ENCODE measurements at regions not wholly inside any gene's neighbourhood (a gene's known extent, or its start where the extent isn't known, plus 50 kb on each side); places are given as distances from the start of the nearest gene placed in this dataset.

DNA sequence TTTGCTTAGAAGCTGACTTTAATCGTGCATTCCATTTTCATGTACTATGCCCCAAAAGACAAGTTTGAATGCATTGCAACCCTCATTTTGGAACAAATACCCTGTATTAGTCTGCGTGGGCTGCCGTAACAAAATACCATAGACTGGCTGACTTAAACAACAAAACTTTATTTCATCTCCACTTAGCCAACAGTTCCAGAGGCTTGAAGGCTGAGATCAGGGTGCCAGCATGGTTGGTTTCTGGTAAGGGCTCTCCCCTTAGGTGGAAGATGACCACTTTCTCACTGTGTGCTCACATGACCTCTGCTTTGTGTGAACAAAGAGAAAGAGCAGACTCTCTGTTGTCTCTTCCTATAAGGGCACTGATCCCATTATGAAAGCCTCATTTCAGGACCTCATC is 431.7 kb upstream of the MAP3K7 start:
- H3K4me3 ChIP-seq (ENCODE audit: low read depth in 1 of 2, low read length in 2 of 2) = no peak overlapping the region
- H3K27me3 ChIP-seq (ENCODE audit: low read depth, low read length) = no peaks in the 10 kb centered on the region
- no peaks in the 10 kb centered on the region for H3K4me1 ChIP-seq (ENCODE audit: control insufficient read depth in 1 of 2, insufficient read depth in 2 of 2, low read length in 2 of 2)
- no peaks in the 10 kb centered on the region for H3K36me3 ChIP-seq (ENCODE audit: control insufficient read depth in 1 of 2, insufficient read depth in 2 of 2, low read length in 2 of 2)
- H3K27ac ChIP-seq (ENCODE audit: low read length) = no peak overlapping the region
- H3K9me3 ChIP-seq (ENCODE audit: control insufficient read depth in 1 of 2, low read length in 2 of 2) = no peaks in the 10 kb centered on the region

- Histone ChIP-seq H3K4me1 (ENCODE audit: control insufficient read depth in 1 of 2, insufficient read depth in 2 of 2, low read length in 2 of 2) (no peaks in the 10 kb centered on the region), H3K4me3 (ENCODE audit: low read depth in 1 of 2, low read length in 2 of 2) (no peak overlapping the region), H3K36me3 (ENCODE audit: control insufficient read depth in 1 of 2, insufficient read depth in 2 of 2, low read length in 2 of 2) (no peaks in the 10 kb centered on the region), H3K27me3 (ENCODE audit: low read depth, low read length) (no peaks in the 10 kb centered on the region), H3K27ac (ENCODE audit: low read length) (no peak overlapping the region), H3K9me3 (ENCODE audit: control insufficient read depth in 1 of 2, low read length in 2 of 2) (no peaks in the 10 kb centered on the region)
These were observed 426.6 kb upstream of the MAP3K7 start for GRCh38 chr6:91013511-91013910.

DNA sequence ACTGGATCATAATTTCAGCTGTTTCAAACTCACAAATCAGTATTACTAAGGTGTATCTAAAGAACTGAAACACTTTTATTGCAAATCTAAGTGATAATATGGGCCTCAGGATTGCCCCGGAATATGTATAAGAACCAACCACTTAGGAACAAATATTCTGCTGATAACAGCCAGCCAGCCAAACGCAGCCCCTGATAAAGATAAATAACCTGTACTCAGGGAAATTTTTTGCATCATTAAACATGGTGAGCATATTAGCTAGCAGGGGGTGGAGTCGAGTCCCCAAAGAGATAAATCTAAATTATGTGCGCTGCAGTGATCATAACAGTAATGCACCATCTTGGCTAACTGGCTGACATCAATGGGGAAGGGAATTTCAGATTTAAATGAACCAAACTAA is 410.2 kb upstream of the MAP3K7 start:
- no peak overlapping the region for H3K4me3 ChIP-seq (ENCODE audit: low read depth in 1 of 2, low read length in 2 of 2)
- no peak overlapping the region for H3K27ac ChIP-seq (ENCODE audit: low read length)
- H3K9me3 ChIP-seq (ENCODE audit: control insufficient read depth in 1 of 2, low read length in 2 of 2) = no peaks in the 10 kb centered on the region
- H3K4me1 ChIP-seq (ENCODE audit: control insufficient read depth in 1 of 2, insufficient read depth in 2 of 2, low read length in 2 of 2) = no peaks in the 10 kb centered on the region
- H3K36me3 ChIP-seq (ENCODE audit: control insufficient read depth in 1 of 2, insufficient read depth in 2 of 2, low read length in 2 of 2) = no peaks in the 10 kb centered on the region
- H3K27me3 ChIP-seq (ENCODE audit: low read depth, low read length) = no peaks in the 10 kb centered on the region

GRCh38 chr6:90993770-90994169 is 406.9 kb upstream of the MAP3K7 start:
- Histone ChIP-seq H3K9me3 (ENCODE audit: control insufficient read depth in 1 of 2, low read length in 2 of 2) (no peaks in the 10 kb centered on the region), H3K36me3 (ENCODE audit: control insufficient read depth in 1 of 2, insufficient read depth in 2 of 2, low read length in 2 of 2) (no peaks in the 10 kb centered on the region), H3K4me3 (ENCODE audit: low read depth in 1 of 2, low read length in 2 of 2) (no peak overlapping the region), H3K4me1 (ENCODE audit: control insufficient read depth in 1 of 2, insufficient read depth in 2 of 2, low read length in 2 of 2) (no peaks in the 10 kb centered on the region), H3K27me3 (ENCODE audit: low read depth, low read length) (no peaks in the 10 kb centered on the region), H3K27ac (ENCODE audit: low read length) (no peak overlapping the region)

GRCh38 chr6:90989763-90990162 is 402.9 kb upstream of the MAP3K7 start:
- no peaks in the 10 kb centered on the region for H3K9me3 ChIP-seq (ENCODE audit: control insufficient read depth in 1 of 2, low read length in 2 of 2)
- H3K4me3 ChIP-seq (ENCODE audit: low read depth in 1 of 2, low read length in 2 of 2) = no peak overlapping the region
- H3K27ac ChIP-seq (ENCODE audit: low read length) = no peak overlapping the region
- no peaks in the 10 kb centered on the region for H3K27me3 ChIP-seq (ENCODE audit: low read depth, low read length)
- no peaks in the 10 kb centered on the region for H3K36me3 ChIP-seq (ENCODE audit: control insufficient read depth in 1 of 2, insufficient read depth in 2 of 2, low read length in 2 of 2)
- H3K4me1 ChIP-seq (ENCODE audit: control insufficient read depth in 1 of 2, insufficient read depth in 2 of 2, low read length in 2 of 2) = no peaks in the 10 kb centered on the region

- Histone ChIP-seq H3K27me3 (ENCODE audit: low read depth, low read length) (no peaks in the 10 kb centered on the region), H3K4me3 (ENCODE audit: low read depth in 1 of 2, low read length in 2 of 2) (no peak overlapping the region), H3K36me3 (ENCODE audit: control insufficient read depth in 1 of 2, insufficient read depth in 2 of 2, low read length in 2 of 2) (no peaks in the 10 kb centered on the region), H3K27ac (ENCODE audit: low read length) (no peak overlapping the region), H3K9me3 (ENCODE audit: control insufficient read depth in 1 of 2, low read length in 2 of 2) (no peaks in the 10 kb centered on the region), H3K4me1 (ENCODE audit: control insufficient read depth in 1 of 2, insufficient read depth in 2 of 2, low read length in 2 of 2) (no peaks in the 10 kb centered on the region)
These were observed 397.2 kb upstream of the MAP3K7 start for GRCh38 chr6:90984066-90984465.

DNA sequence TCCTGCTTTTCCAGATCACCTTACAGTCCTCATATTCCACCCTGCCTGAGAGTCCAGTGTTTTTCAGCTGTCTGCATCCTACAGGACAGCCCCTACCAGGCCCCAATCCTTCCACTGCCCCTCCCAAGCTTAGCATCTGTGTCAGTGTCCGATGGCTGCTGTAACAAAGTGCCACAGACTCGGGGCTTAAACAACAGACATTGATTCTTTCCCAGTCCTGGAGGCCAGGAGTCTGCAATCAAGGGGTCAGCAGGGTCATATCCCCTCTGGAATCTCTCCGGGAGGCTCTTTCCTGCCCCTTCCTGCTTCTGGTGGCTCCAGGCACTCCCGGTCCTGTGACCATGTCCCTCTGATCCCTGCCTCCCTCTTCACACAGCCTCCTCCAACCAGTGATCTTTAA is 396.6 kb upstream of the MAP3K7 start:
- no peak overlapping the region for H3K4me3 ChIP-seq (ENCODE audit: low read depth in 1 of 2, low read length in 2 of 2)
- no peaks in the 10 kb centered on the region for H3K36me3 ChIP-seq (ENCODE audit: control insufficient read depth in 1 of 2, insufficient read depth in 2 of 2, low read length in 2 of 2)
- no peaks in the 10 kb centered on the region for H3K4me1 ChIP-seq (ENCODE audit: control insufficient read depth in 1 of 2, insufficient read depth in 2 of 2, low read length in 2 of 2)
- no peaks in the 10 kb centered on the region for H3K9me3 ChIP-seq (ENCODE audit: control insufficient read depth in 1 of 2, low read length in 2 of 2)
- no peak overlapping the region for H3K27ac ChIP-seq (ENCODE audit: low read length)
- H3K27me3 ChIP-seq (ENCODE audit: low read depth, low read length) = no peaks in the 10 kb centered on the region

- H3K27ac ChIP-seq (ENCODE audit: low read length) = no peak overlapping the region
- no peaks in the 10 kb centered on the region for H3K27me3 ChIP-seq (ENCODE audit: low read depth, low read length)
- no peaks in the 10 kb centered on the region for H3K36me3 ChIP-seq (ENCODE audit: control insufficient read depth in 1 of 2, insufficient read depth in 2 of 2, low read length in 2 of 2)
- H3K9me3 ChIP-seq (ENCODE audit: control insufficient read depth in 1 of 2, low read length in 2 of 2) = no peaks in the 10 kb centered on the region
- no peak overlapping the region for H3K4me3 ChIP-seq (ENCODE audit: low read depth in 1 of 2, low read length in 2 of 2)
- H3K4me1 ChIP-seq (ENCODE audit: control insufficient read depth in 1 of 2, insufficient read depth in 2 of 2, low read length in 2 of 2) = no peaks in the 10 kb centered on the region
These were observed 395.7 kb upstream of the MAP3K7 start for GRCh38 chr6:90982581-90982980.

- no peak overlapping the region for H3K27ac ChIP-seq (ENCODE audit: low read length)
- H3K4me3 ChIP-seq (ENCODE audit: low read depth in 1 of 2, low read length in 2 of 2) = no peak overlapping the region
- H3K36me3 ChIP-seq (ENCODE audit: control insufficient read depth in 1 of 2, insufficient read depth in 2 of 2, low read length in 2 of 2) = no peaks in the 10 kb centered on the region
- no peaks in the 10 kb centered on the region for H3K4me1 ChIP-seq (ENCODE audit: control insufficient read depth in 1 of 2, insufficient read depth in 2 of 2, low read length in 2 of 2)
- H3K27me3 ChIP-seq (ENCODE audit: low read depth, low read length) = no peaks in the 10 kb centered on the region
- H3K9me3 ChIP-seq (ENCODE audit: control insufficient read depth in 1 of 2, low read length in 2 of 2) = no peaks in the 10 kb centered on the region
These were observed 395.2 kb upstream of the MAP3K7 start for GRCh38 chr6:90982051-90982450.

DNA sequence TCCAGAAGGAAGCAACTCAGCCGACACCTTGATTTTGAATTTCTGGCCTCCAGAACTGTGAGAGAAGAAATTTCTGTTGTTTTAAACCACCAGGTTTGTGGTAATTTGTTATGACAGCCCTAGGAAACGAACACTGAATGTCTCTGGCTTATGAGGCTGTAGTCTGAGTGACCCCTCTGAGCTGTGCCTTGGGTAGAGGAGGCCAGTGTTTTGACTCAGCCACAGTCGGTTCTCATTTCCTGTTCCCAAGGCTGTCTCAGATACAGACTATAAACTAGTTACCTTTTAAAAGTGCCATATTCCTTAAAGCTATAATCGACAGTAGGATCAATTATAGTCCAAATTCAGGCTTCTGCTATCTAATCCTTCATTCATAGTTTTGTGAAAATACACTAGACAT is 391.2 kb upstream of the MAP3K7 start:
- Histone ChIP-seq H3K4me1 (ENCODE audit: control insufficient read depth in 1 of 2, insufficient read depth in 2 of 2, low read length in 2 of 2) (no peaks in the 10 kb centered on the region), H3K4me3 (ENCODE audit: low read depth in 1 of 2, low read length in 2 of 2) (no peak overlapping the region), H3K27me3 (ENCODE audit: low read depth, low read length) (no peaks in the 10 kb centered on the region), H3K27ac (ENCODE audit: low read length) (no peak overlapping the region), H3K36me3 (ENCODE audit: control insufficient read depth in 1 of 2, insufficient read depth in 2 of 2, low read length in 2 of 2) (no peaks in the 10 kb centered on the region), H3K9me3 (ENCODE audit: control insufficient read depth in 1 of 2, low read length in 2 of 2) (no peaks in the 10 kb centered on the region)

DNA sequence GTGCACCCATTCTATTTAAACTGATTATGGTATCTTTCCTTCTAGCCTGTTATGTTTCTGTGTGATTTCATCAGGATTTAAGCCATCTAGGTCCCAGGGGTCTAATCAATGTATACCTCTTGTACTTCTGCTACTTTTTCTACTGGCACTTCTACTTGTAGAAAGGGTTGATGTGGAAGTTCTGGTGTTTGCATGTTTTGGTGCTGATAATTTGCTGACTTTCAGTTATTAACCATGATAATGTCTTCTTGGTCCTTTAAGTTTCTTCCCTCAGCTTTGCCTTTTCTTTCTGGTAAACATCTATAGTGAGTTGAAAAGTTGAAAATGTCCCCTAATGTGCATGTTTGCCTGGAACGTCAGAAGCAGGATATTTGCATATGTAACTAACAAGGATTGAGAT is 390.6 kb upstream of the MAP3K7 start:
- H3K4me3 ChIP-seq (ENCODE audit: low read depth in 1 of 2, low read length in 2 of 2) = no peak overlapping the region
- no peaks in the 10 kb centered on the region for H3K4me1 ChIP-seq (ENCODE audit: control insufficient read depth in 1 of 2, insufficient read depth in 2 of 2, low read length in 2 of 2)
- H3K27me3 ChIP-seq (ENCODE audit: low read depth, low read length) = no peaks in the 10 kb centered on the region
- no peaks in the 10 kb centered on the region for H3K36me3 ChIP-seq (ENCODE audit: control insufficient read depth in 1 of 2, insufficient read depth in 2 of 2, low read length in 2 of 2)
- no peak overlapping the region for H3K27ac ChIP-seq (ENCODE audit: low read length)
- no peaks in the 10 kb centered on the region for H3K9me3 ChIP-seq (ENCODE audit: control insufficient read depth in 1 of 2, low read length in 2 of 2)

GRCh38 chr6:90976341-90976740 is 389.5 kb upstream of the MAP3K7 start:
- Histone ChIP-seq H3K4me3 (ENCODE audit: low read depth in 1 of 2, low read length in 2 of 2) (no peak overlapping the region), H3K27me3 (ENCODE audit: low read depth, low read length) (no peaks in the 10 kb centered on the region), H3K4me1 (ENCODE audit: control insufficient read depth in 1 of 2, insufficient read depth in 2 of 2, low read length in 2 of 2) (no peaks in the 10 kb centered on the region), H3K27ac (ENCODE audit: low read length) (no peak overlapping the region), H3K9me3 (ENCODE audit: control insufficient read depth in 1 of 2, low read length in 2 of 2) (no peaks in the 10 kb centered on the region), H3K36me3 (ENCODE audit: control insufficient read depth in 1 of 2, insufficient read depth in 2 of 2, low read length in 2 of 2) (no peaks in the 10 kb centered on the region)

All from muscle layer of duodenum (tissue), 2 donors.